ENCODE measurements at regions not wholly inside any gene's neighbourhood (a gene's known extent, or its start where the extent isn't known, plus 50 kb on each side); places are given as distances from the start of the nearest gene placed in this dataset.

GRCh38 chr10:44194435-44194834 is 190.5 kb downstream of the CXCL12 start:
- Histone ChIP-seq H3K27ac (ENCODE audit: low read length) (no peak overlapping the region), H3K36me3 (ENCODE audit: control insufficient read depth, insufficient read depth, low read length) (no peaks in the 10 kb centered on the region), H3K4me1 (ENCODE audit: control insufficient read depth, insufficient read depth, low read length) (no peaks in the 10 kb centered on the region), H3K4me3 (ENCODE audit: low read length) (no peak overlapping the region), H3K9me3 (ENCODE audit: control insufficient read depth, insufficient read depth, low read length) (no peaks in the 10 kb centered on the region), H3K27me3 (ENCODE audit: control insufficient read depth, insufficient read depth, low read length) (no peaks in the 10 kb centered on the region)
- intact Hi-C loops (cut with micrococcal nuclease), result no loop called here
- DNase-seq, result no peak
- Mint-ChIP-seq H3K36me3 (no peaks in the 10 kb centered on the region), H3K27ac (no peak overlapping the region), H3K4me1 (no peaks in the 10 kb centered on the region), H3K9me3 (peaks cover 2 to 3% of the 10 kb centered on the region in 2 donors), H3K4me3 (no peak overlapping the region), H3K27me3 (ENCODE audit: low read depth in 2 of 2) (peaks cover 0 to 6% of the 10 kb centered on the region in 2 donors)
- 93% methylated on average over 1 of the region's 2 CpGs for WGBS (ENCODE audit: insufficient coverage)
- TF ChIP-seq CTCF (IDR thresholded peaks at IDR 0.05), result no peak
- no peak for ATAC-seq

- H3K27me3 ChIP-seq (ENCODE audit: control insufficient read depth, insufficient read depth, low read length), result no peaks in the 10 kb centered on the region
- no peak for TF ChIP-seq CTCF (IDR thresholded peaks at IDR 0.05)
- H3K4me3 Mint-ChIP-seq, result no peak overlapping the region
- no peak for ATAC-seq
- DNase-seq, result no peak
- 84% methylated on average over 5 of the region's 5 CpGs for WGBS (ENCODE audit: insufficient coverage)
- no peaks in the 10 kb centered on the region for H3K4me1 Mint-ChIP-seq
- peaks cover 2 to 3% of the 10 kb centered on the region in 2 donors for H3K9me3 Mint-ChIP-seq
- H3K27ac ChIP-seq (ENCODE audit: low read length), result no peak overlapping the region
- H3K4me1 ChIP-seq (ENCODE audit: control insufficient read depth, insufficient read depth, low read length), result no peaks in the 10 kb centered on the region
- peaks cover 0 to 6% of the 10 kb centered on the region in 2 donors for H3K27me3 Mint-ChIP-seq (ENCODE audit: low read depth in 2 of 2)
- no peaks in the 10 kb centered on the region for H3K36me3 Mint-ChIP-seq
- intact Hi-C loops (cut with micrococcal nuclease), result no loop called here
- H3K36me3 ChIP-seq (ENCODE audit: control insufficient read depth, insufficient read depth, low read length), result no peaks in the 10 kb centered on the region
- no peaks in the 10 kb centered on the region for H3K9me3 ChIP-seq (ENCODE audit: control insufficient read depth, insufficient read depth, low read length)
- H3K27ac Mint-ChIP-seq, result no peak overlapping the region
- H3K4me3 ChIP-seq (ENCODE audit: low read length), result no peak overlapping the region
Measured at GRCh38 chr10:44193567-44194220, 191.2 kb downstream of the CXCL12 start.

GRCh38 chr10:44193166-44193565 is 191.7 kb downstream of the CXCL12 start:
- Histone ChIP-seq H3K36me3 (ENCODE audit: control insufficient read depth, insufficient read depth, low read length) (no peaks in the 10 kb centered on the region), H3K4me3 (ENCODE audit: low read length) (no peak overlapping the region), H3K27ac (ENCODE audit: low read length) (no peak overlapping the region), H3K9me3 (ENCODE audit: control insufficient read depth, insufficient read depth, low read length) (no peaks in the 10 kb centered on the region), H3K4me1 (ENCODE audit: control insufficient read depth, insufficient read depth, low read length) (no peaks in the 10 kb centered on the region), H3K27me3 (ENCODE audit: control insufficient read depth, insufficient read depth, low read length) (no peaks in the 10 kb centered on the region)
- H3K4me3 Mint-ChIP-seq, result no peak overlapping the region
- 87% methylated on average over 3 of the region's 3 CpGs for WGBS (ENCODE audit: insufficient coverage)
- peaks cover 0 to 6% of the 10 kb centered on the region in 2 donors for H3K27me3 Mint-ChIP-seq (ENCODE audit: low read depth in 2 of 2)
- no peak for TF ChIP-seq CTCF (IDR thresholded peaks at IDR 0.05)
- intact Hi-C loops (cut with micrococcal nuclease), result no loop called here
- ATAC-seq (no peak), DNase-seq (no peak)
- H3K9me3 Mint-ChIP-seq, result peaks cover 2 to 3% of the 10 kb centered on the region in 2 donors
- H3K4me1 Mint-ChIP-seq, result no peaks in the 10 kb centered on the region
- H3K27ac Mint-ChIP-seq, result no peak overlapping the region
- no peaks in the 10 kb centered on the region for H3K36me3 Mint-ChIP-seq

- intact Hi-C loops (cut with micrococcal nuclease), result no loop called here
- 90% methylated on average over 5 of the region's 6 CpGs for WGBS (ENCODE audit: insufficient coverage)
- ATAC-seq (no peak), DNase-seq (no peak)
- H3K4me1 Mint-ChIP-seq, result no peaks in the 10 kb centered on the region
- Histone ChIP-seq H3K36me3 (ENCODE audit: control insufficient read depth, insufficient read depth, low read length) (no peaks in the 10 kb centered on the region), H3K9me3 (ENCODE audit: control insufficient read depth, insufficient read depth, low read length) (no peaks in the 10 kb centered on the region), H3K27me3 (ENCODE audit: control insufficient read depth, insufficient read depth, low read length) (no peaks in the 10 kb centered on the region), H3K4me1 (ENCODE audit: control insufficient read depth, insufficient read depth, low read length) (no peaks in the 10 kb centered on the region), H3K27ac (ENCODE audit: low read length) (no peak overlapping the region), H3K4me3 (ENCODE audit: low read length) (no peak overlapping the region)
- H3K27ac Mint-ChIP-seq, result no peak overlapping the region
- H3K4me3 Mint-ChIP-seq, result no peak overlapping the region
- H3K36me3 Mint-ChIP-seq, result no peaks in the 10 kb centered on the region
- peaks cover 0 to 9% of the 10 kb centered on the region in 2 donors for H3K27me3 Mint-ChIP-seq (ENCODE audit: low read depth in 2 of 2)
- H3K9me3 Mint-ChIP-seq, result peaks cover 2 to 3% of the 10 kb centered on the region in 2 donors
- TF ChIP-seq CTCF (IDR thresholded peaks at IDR 0.05), result no peak
Measured at GRCh38 chr10:44192435-44192834, 192.5 kb downstream of the CXCL12 start.
